ENCODE measurements at regions not wholly inside any gene's neighbourhood (a gene's known extent, or its start where the extent isn't known, plus 50 kb on each side); places are given as distances from the start of the nearest gene placed in this dataset.
A peak's percentile ranks its signal among the peaks of the same experiment; 100 is the strongest.
"Not testable (repeated sequence)": the region's sequence is repeated elsewhere in the genome, so short reads cannot be mapped to it uniquely, and the experiment has no call there.

- H3K9me3 ChIP-seq (ENCODE audit: control insufficient read depth in 1 of 2, insufficient read depth in 1 of 2, low read depth in 1 of 2, low read length in 2 of 2); H3K27me3 ChIP-seq (ENCODE audit: insufficient read depth, low read length); H3K36me3 ChIP-seq (ENCODE audit: control insufficient read depth in 1 of 2, insufficient read depth in 2 of 2, low read length in 2 of 2); CTCF ChIA-PET; POLR2A ChIA-PET; H3K9me2 ChIP-seq (ENCODE audit: insufficient read depth); intact Hi-C loops (cut with micrococcal nuclease); H2AFZ ChIP-seq (ENCODE audit: low read depth, low read length, poor library complexity, severe bottlenecking); H3K9ac ChIP-seq (ENCODE audit: low read length); H3K4me1 ChIP-seq (ENCODE audit: control insufficient read depth in 1 of 2, insufficient read depth in 2 of 2, low read length in 2 of 2); H3K79me2 ChIP-seq (ENCODE audit: insufficient read depth, low read length); RAD21 ChIA-PET (ENCODE audit: low non-redundant PET in 1 of 2, low total read pairs in 2 of 2, uncharacterized antibody in 2 of 2, unreplicated experiment in 2 of 2); ATAC-seq; H3K4me2 ChIP-seq (ENCODE audit: low read length); H3K4me3 ChIP-seq (replicated peaks in 1 of 2; ENCODE audit: low read depth in 1 of 2, low read length in 2 of 2); H3K27ac ChIP-seq (ENCODE audit: low read depth, low read length); DNase-seq (ENCODE audit: low read depth, low spot score); H4K20me1 ChIP-seq (ENCODE audit: insufficient read depth): not testable (repeated sequence)
- BruUV-seq (replicated peaks): TSS peak; percentile 18
Observed at GRCh38 chr1:184336-184686, 267.2 kb downstream of the OR4F29 start.

DNA sequence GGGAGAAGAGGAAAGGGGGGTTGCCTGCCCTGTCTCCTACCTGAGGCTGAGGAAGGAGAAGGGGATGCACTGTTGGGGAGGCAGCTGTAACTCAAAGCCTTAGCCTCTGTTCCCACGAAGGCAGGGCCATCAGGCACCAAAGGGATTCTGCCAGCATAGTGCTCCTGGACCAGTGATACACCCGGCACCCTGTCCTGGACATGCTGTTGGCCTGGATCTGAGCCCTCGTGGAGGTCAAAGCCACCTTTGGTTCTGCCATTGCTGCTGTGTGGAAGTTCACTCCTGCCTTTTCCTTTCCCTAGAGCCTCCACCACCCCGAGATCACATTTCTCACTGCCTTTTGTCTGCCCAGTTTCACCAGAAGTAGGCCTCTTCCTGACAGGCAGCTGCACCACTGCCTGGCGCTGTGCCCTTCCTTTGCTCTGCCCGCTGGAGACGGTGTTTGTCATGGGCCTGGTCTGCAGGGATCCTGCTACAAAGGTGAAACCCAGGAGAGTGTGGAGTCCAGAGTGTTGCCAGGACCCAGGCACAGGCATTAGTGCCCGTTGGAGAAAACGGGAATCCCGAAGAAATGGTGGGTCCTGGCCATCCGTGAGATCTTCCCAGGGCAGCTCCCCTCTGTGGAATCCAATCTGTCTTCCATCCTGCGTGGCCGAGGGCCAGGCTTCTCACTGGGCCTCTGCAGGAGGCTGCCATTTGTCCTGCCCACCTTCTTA is 267.7 kb downstream of the OR4F29 start:
- intact Hi-C loops (cut with micrococcal nuclease); H3K9me2 ChIP-seq (ENCODE audit: insufficient read depth); BruUV-seq (replicated peaks); CTCF ChIA-PET; H2AFZ ChIP-seq (ENCODE audit: low read depth, low read length, poor library complexity, severe bottlenecking); H3K27me3 ChIP-seq (ENCODE audit: insufficient read depth, low read length); H3K4me1 ChIP-seq (ENCODE audit: control insufficient read depth in 1 of 2, insufficient read depth in 2 of 2, low read length in 2 of 2); DNase-seq (ENCODE audit: low read depth, low spot score); POLR2A ChIA-PET; RAD21 ChIA-PET (ENCODE audit: low non-redundant PET in 1 of 2, low total read pairs in 2 of 2, uncharacterized antibody in 2 of 2, unreplicated experiment in 2 of 2); H3K79me2 ChIP-seq (ENCODE audit: insufficient read depth, low read length); H4K20me1 ChIP-seq (ENCODE audit: insufficient read depth); H3K9me3 ChIP-seq (ENCODE audit: control insufficient read depth in 1 of 2, insufficient read depth in 1 of 2, low read depth in 1 of 2, low read length in 2 of 2); H3K4me2 ChIP-seq (ENCODE audit: low read length); H3K4me3 ChIP-seq (replicated peaks in 1 of 2; ENCODE audit: low read depth in 1 of 2, low read length in 2 of 2); H3K36me3 ChIP-seq (ENCODE audit: control insufficient read depth in 1 of 2, insufficient read depth in 2 of 2, low read length in 2 of 2); H3K9ac ChIP-seq (ENCODE audit: low read length); H3K27ac ChIP-seq (ENCODE audit: low read depth, low read length); ATAC-seq: not testable (repeated sequence)

DNA sequence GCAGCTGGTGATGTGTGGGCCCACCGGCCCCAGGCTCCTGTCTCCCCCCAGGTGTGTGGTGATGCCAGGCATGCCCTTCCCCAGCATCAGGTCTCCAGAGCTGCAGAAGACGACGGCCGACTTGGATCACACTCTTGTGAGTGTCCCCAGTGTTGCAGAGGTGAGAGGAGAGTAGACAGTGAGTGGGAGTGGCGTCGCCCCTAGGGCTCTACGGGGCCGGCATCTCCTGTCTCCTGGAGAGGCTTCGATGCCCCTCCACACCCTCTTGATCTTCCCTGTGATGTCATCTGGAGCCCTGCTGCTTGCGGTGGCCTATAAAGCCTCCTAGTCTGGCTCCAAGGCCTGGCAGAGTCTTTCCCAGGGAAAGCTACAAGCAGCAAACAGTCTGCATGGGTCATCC is 268.4 kb downstream of the OR4F29 start:
- H3K9ac ChIP-seq (ENCODE audit: low read length); intact Hi-C loops (cut with micrococcal nuclease); H2AFZ ChIP-seq (ENCODE audit: low read depth, low read length, poor library complexity, severe bottlenecking); H3K4me1 ChIP-seq (ENCODE audit: control insufficient read depth in 1 of 2, insufficient read depth in 2 of 2, low read length in 2 of 2); H3K27ac ChIP-seq (ENCODE audit: low read depth, low read length); DNase-seq (ENCODE audit: low read depth, low spot score); H3K79me2 ChIP-seq (ENCODE audit: insufficient read depth, low read length); H3K4me2 ChIP-seq (ENCODE audit: low read length); H4K20me1 ChIP-seq (ENCODE audit: insufficient read depth); H3K27me3 ChIP-seq (ENCODE audit: insufficient read depth, low read length); H3K36me3 ChIP-seq (ENCODE audit: control insufficient read depth in 1 of 2, insufficient read depth in 2 of 2, low read length in 2 of 2); ATAC-seq; H3K9me3 ChIP-seq (ENCODE audit: control insufficient read depth in 1 of 2, insufficient read depth in 1 of 2, low read depth in 1 of 2, low read length in 2 of 2); POLR2A ChIA-PET; H3K4me3 ChIP-seq (replicated peaks in 1 of 2; ENCODE audit: low read depth in 1 of 2, low read length in 2 of 2); H3K9me2 ChIP-seq (ENCODE audit: insufficient read depth); BruUV-seq (replicated peaks); CTCF ChIA-PET; RAD21 ChIA-PET (ENCODE audit: low non-redundant PET in 1 of 2, low total read pairs in 2 of 2, uncharacterized antibody in 2 of 2, unreplicated experiment in 2 of 2): not testable (repeated sequence)

GRCh38 chr1:182631-183030 is 268.8 kb downstream of the OR4F29 start:
- H3K27ac ChIP-seq (ENCODE audit: low read depth, low read length); H2AFZ ChIP-seq (ENCODE audit: low read depth, low read length, poor library complexity, severe bottlenecking); H3K9me3 ChIP-seq (ENCODE audit: control insufficient read depth in 1 of 2, insufficient read depth in 1 of 2, low read depth in 1 of 2, low read length in 2 of 2); POLR2A ChIA-PET; H4K20me1 ChIP-seq (ENCODE audit: insufficient read depth); H3K4me3 ChIP-seq (replicated peaks in 1 of 2; ENCODE audit: low read depth in 1 of 2, low read length in 2 of 2); BruUV-seq (replicated peaks); intact Hi-C loops (cut with micrococcal nuclease); RAD21 ChIA-PET (ENCODE audit: low non-redundant PET in 1 of 2, low total read pairs in 2 of 2, uncharacterized antibody in 2 of 2, unreplicated experiment in 2 of 2); H3K4me1 ChIP-seq (ENCODE audit: control insufficient read depth in 1 of 2, insufficient read depth in 2 of 2, low read length in 2 of 2); ATAC-seq; H3K36me3 ChIP-seq (ENCODE audit: control insufficient read depth in 1 of 2, insufficient read depth in 2 of 2, low read length in 2 of 2); DNase-seq (ENCODE audit: low read depth, low spot score); H3K79me2 ChIP-seq (ENCODE audit: insufficient read depth, low read length); H3K9me2 ChIP-seq (ENCODE audit: insufficient read depth); H3K27me3 ChIP-seq (ENCODE audit: insufficient read depth, low read length); H3K9ac ChIP-seq (ENCODE audit: low read length); CTCF ChIA-PET; H3K4me2 ChIP-seq (ENCODE audit: low read length): not testable (repeated sequence)

Data from HCT116 (cell line).